ENCODE measurements at regions not wholly inside any gene's neighbourhood (a gene's known extent, or its start where the extent isn't known, plus 50 kb on each side); places are given as distances from the start of the nearest gene placed in this dataset.

DNA sequence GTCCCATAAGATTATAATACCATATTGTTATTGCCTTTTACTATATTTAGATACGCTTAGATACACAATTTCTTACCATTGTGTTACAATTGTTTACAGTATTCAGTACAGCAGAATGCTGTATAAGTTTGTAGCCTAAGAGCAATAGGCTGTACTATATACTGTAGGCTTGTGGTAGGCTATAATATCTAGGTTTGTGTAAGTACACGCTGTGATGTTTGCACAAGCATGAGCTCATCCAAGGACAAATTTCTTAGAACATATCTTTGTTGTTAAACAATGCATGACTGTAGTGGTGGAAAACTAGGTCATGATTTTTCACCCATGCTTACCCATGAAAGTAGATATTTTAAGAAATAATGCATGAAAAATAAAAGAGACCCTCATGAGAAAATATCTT is 509.4 kb upstream of the CDH18 start:
- TF ChIP-seq CTCF (IDR thresholded peaks at IDR 0.05; ENCODE audit: low read depth, low read length): no peak
- no peak overlapping the region for H3K4me3 ChIP-seq (ENCODE audit: low read depth, low read length)

GRCh38 chr5:20494706-20495105 is 506.7 kb upstream of the CDH18 start:
- no peak overlapping the region for H3K4me3 ChIP-seq (ENCODE audit: low read depth, low read length)
- TF ChIP-seq CTCF (IDR thresholded peaks at IDR 0.05; ENCODE audit: low read depth, low read length): no peak

GRCh38 chr5:20486826-20487225 is 498.8 kb upstream of the CDH18 start:
- no peak for TF ChIP-seq CTCF (IDR thresholded peaks at IDR 0.05; ENCODE audit: low read depth, low read length)
- H3K4me3 ChIP-seq (ENCODE audit: low read depth, low read length): no peak overlapping the region

DNA sequence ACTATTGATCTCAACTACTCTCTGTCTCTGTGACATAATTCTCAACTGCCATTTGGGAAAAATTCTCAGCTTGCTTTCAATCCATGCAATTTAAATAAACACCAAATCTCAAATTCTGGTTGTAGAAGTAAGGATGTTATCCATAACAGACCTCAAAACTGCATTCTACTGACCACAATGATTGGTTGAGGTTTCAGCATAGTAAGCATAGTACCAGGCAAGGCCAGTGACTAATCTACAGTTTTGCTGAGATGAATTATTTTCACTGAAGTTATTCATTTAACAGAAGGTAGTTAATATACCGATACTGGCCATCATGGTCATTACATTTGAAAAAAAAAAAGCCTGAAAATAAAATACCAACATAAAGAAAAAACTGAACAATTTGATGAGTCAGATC is 488.0 kb upstream of the CDH18 start:
- no peak overlapping the region for H3K4me3 ChIP-seq (ENCODE audit: low read depth, low read length)
- TF ChIP-seq CTCF (IDR thresholded peaks at IDR 0.05; ENCODE audit: low read depth, low read length): no peak

DNA sequence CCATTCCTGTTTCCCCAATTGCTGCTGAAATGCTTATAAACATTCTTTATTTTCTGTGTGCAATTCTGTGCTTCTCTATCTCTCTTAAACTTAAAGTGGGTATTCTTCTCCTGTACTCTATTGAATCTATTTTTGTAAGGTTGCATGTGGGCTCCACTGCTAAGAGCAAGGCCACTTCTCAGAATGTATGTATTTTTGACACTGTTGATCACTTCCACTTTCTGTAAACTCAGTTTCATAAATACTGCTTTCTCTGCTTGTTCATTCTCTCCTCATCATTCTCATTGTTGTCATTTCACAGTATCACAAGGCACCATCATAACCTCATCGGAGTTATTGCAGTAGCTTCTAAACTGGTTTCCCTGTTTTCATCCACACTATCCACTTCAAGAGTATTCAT is 483.0 kb upstream of the CDH18 start:
- no peak for TF ChIP-seq CTCF (IDR thresholded peaks at IDR 0.05; ENCODE audit: low read depth, low read length)
- no peak overlapping the region for H3K4me3 ChIP-seq (ENCODE audit: low read depth, low read length)

GRCh38 chr5:20469792-20470191 is 481.8 kb upstream of the CDH18 start:
- H3K4me3 ChIP-seq (ENCODE audit: low read depth, low read length): no peak overlapping the region
- no peak for TF ChIP-seq CTCF (IDR thresholded peaks at IDR 0.05; ENCODE audit: low read depth, low read length)

GRCh38 chr5:20469390-20469789 is 481.4 kb upstream of the CDH18 start:
- TF ChIP-seq CTCF (IDR thresholded peaks at IDR 0.05; ENCODE audit: low read depth, low read length): no peak
- no peak overlapping the region for H3K4me3 ChIP-seq (ENCODE audit: low read depth, low read length)

Data from WI38 (cell line).